ENCODE measurements at regions not wholly inside any gene's neighbourhood (a gene's known extent, or its start where the extent isn't known, plus 50 kb on each side); places are given as distances from the start of the nearest gene placed in this dataset.

DNA sequence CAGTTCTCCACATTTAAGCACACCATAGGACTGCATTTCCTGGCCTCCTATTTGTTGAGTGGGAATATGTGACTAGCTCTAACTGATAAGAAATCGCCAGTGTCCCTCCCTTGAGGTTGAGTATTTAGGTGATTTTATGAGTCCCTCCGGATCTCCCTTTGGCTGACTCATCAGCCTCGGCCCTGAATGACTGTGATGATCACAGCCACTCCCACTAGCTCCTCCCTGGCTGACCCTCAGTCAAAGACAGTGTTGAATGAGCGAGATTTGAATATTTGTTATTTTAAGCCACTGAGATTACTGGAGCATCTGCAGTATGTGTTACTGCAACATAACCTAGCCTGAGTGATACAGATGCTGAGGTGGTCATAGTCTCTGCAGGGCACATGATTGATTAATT, 515.3 kb downstream of the EPHB1 start:
- no peak for DNase-seq (ENCODE audit: low spot score)

DNA sequence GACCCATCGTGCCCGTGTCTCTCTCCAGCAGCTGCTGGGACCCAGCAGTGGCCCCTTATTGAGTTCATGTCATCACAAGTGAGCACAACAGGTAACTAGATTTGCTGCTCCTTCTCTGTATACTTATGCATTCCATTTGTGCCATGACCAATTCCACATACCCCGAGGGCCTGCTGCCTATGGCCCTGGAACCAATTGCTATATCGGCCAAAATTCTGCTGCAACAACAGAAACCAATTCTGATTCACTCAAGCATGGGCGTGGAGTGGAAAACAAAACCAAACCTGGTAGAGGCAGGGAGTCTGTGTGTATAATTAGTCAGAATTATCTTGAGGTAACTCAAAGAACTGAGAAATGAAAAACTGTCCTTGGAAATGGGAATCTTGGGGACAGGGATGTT, 516.6 kb downstream of the EPHB1 start:
- DNase-seq (ENCODE audit: low spot score) = no peak

GRCh38 chr3:135314237-135314636, 519.2 kb downstream of the EPHB1 start:
- no peak for DNase-seq (ENCODE audit: low spot score)

DNA sequence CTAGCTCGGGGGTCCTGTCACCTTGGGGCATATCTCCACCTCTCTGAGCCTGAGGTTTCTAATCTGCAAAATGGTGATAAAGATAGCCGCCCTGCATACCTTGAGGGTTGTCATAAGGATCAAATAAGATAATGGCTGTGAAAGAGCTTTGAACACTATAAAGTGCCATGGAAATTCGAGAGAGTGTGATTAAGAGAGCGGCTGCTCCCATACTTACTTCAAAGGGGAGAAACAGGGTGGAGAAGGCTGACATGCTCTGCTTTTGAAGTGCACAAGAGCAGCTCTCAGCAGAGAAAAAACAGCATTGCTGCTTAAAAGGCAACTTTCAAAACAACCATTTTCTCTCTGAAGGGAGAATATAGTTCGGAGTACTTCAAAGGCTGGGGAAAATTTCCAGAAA, 529.2 kb downstream of the EPHB1 start:
- DNase-seq (ENCODE audit: low spot score) = no peak

- no peak for DNase-seq (ENCODE audit: low spot score)
Observed at GRCh38 chr3:135325096-135325495, 530.0 kb downstream of the EPHB1 start.

DNA sequence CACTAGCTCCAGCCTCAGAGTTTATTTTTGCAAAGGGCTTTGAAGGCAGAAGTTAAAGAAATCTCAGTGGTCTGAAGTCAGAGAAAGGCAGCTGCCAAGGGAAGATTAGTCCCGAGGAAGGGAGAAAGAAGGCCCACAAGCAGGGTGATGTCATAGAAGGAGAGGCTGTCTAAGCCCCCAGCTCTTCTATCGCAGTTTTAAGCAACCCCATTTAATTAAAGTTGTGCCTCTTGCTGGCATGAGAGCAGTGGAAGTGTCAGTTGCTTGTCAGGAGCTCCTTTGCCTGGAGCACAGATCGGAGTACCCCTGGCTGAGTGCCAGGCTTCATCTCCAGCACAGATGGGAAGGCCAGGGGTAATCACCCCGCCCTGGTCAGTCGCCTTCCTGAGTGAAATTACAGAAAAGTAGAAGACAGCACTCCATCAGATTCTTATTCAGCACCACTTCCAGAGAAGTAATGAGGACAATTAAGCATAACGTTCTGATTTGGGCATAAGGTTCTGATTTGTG, 530.7 kb downstream of the EPHB1 start:
- DNase-seq (ENCODE audit: low spot score) = no peak

- DNase-seq (ENCODE audit: low spot score) = no peak
Observed at GRCh38 chr3:135326851-135327250, 531.8 kb downstream of the EPHB1 start.

GRCh38 chr3:135328036-135328435, 533.0 kb downstream of the EPHB1 start:
- no peak for DNase-seq (ENCODE audit: low spot score)

DNA sequence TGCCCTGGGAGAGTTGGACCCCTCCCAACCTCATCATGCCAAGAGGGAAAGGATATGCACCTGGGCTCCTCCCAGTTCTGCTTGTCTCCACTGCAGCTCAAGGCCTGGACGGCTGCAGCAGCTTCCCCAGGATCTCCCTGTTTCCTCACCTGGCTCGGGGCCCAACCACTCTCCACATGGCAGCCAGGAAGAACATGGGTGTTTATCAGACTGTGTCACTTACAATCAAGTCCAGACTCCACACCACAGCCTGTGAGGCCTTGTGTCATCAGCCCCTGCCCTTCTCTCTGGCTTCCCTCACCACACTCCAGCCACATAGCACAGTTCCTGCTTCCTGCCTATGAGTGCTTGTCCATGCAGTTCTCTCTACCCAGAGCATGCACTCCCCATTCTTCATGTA, 534.4 kb downstream of the EPHB1 start:
- no peak for DNase-seq (ENCODE audit: low spot score)

DNA sequence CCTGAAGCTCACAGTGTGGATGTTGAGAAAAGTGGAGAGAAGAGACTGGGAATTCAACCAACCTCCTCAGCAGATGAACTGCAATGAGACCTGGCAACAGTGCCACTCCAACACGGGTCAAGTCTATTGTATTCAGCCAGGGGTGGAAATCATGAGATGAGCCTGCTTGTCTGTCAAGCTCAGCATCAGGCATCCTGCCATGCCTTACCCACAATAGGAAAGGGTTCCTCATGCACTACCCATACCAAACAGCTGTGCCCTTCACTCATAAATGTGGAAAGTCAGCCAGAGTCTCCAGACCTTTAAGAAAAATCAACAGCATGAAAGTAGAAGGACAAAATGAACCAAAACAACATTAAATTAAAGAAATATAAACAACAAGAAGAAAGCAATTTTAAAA, 542.1 kb downstream of the EPHB1 start:
- DNase-seq (ENCODE audit: low spot score) = no peak

DNA sequence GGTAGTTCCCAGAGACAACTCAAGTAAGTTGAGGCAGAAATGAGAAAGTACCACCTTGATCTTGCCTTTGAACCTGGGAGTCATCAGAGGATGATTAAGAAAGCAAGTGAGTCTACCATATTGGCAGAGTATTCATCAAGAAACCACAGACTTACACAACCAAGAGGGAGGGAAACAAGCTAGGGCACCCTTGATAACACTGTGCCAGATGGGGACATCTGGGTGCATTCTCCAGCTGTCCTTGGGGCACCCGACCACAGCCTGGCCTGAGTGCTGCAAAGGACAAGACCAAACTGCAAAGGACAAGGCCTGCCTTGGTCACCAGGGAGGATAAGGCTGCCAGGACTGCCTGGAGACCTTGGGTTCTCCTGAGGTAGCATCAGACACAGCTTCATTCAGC, 553.6 kb downstream of the EPHB1 start:
- no peak for DNase-seq (ENCODE audit: low spot score)

DNA sequence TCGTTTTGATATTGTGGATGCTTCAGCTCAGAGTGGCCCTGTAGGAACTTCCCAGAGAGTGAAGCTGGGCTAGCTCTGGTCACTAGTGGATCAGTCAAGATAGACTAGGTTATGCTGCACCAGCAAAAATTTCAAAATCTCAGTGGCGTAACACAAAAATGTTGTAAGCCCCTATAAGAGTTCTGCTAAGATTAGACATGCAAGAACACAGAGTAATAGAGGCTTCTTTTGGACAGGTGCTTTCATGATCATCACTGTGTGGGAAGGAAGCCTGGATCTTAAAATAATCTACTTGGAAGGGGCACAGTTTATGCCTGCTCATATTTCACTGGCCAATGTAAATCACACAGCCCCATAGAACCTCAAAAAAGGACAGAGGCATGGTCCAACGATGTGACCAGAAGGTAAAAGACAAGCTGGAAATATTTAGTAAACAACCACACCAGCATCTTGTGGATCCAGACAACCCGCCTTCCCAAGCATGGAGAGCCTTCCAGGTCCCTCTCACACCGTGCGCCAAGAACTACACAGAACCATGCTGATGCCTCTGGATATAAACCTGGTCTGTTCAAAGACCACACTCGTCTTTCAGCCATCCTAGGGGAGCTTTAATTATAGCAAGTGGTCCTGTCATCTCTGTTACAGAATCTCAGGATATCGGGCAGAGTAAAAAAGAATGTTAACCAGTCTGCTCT, 554.3 kb downstream of the EPHB1 start:
- DNase-seq (ENCODE audit: low spot score) = no peak

- no peak for DNase-seq (ENCODE audit: low spot score)
Observed at GRCh38 chr3:135352213-135352612, 557.2 kb downstream of the EPHB1 start.

- no peak for DNase-seq (ENCODE audit: low spot score)
Observed at GRCh38 chr3:135362889-135363288, 567.8 kb downstream of the EPHB1 start.

GRCh38 chr3:135364676-135365075, 569.6 kb downstream of the EPHB1 start:
- DNase-seq (ENCODE audit: low spot score) = no peak

GRCh38 chr3:135366816-135367215, 571.8 kb downstream of the EPHB1 start:
- no peak for DNase-seq (ENCODE audit: low spot score)

DNA sequence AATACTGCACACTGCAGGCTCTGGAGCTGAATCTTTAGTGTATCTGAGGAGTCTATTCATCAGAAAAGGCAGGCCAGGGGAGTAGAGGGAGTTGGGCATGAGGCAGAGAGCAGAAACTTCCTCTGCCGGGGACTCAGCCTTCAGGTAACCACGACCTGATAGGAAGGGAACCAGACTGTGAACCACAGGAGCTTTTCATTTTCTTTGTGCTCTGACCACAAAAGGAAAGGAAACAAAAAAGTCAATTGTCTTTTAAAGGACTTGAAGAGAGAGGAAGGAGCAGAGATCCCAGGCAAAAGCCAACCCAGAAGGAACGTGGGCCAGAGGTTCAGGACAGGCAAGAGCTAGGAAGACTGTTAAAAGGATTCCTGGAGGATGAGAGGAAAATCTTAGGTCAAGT, 573.3 kb downstream of the EPHB1 start:
- DNase-seq (ENCODE audit: low spot score) = no peak

DNA sequence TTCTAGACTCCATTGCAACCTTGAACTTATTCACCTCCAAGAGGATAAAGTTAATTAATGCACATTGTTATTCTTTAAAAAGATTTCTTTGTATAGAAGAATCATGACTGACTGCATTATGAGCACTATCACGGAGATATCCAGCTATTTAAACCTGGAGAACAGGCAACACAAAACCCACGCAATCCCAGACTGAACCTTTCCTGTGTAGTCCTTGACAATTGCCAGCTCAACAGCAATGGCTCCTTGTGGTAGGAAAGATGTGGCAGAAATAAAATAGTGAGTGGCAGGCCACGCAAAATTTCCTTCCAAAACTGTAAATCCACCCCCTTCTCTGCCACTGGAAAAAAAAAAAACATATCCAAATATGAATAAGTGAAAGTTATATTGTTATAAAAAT, 573.7 kb downstream of the EPHB1 start:
- DNase-seq (ENCODE audit: low spot score) = no peak

DNA sequence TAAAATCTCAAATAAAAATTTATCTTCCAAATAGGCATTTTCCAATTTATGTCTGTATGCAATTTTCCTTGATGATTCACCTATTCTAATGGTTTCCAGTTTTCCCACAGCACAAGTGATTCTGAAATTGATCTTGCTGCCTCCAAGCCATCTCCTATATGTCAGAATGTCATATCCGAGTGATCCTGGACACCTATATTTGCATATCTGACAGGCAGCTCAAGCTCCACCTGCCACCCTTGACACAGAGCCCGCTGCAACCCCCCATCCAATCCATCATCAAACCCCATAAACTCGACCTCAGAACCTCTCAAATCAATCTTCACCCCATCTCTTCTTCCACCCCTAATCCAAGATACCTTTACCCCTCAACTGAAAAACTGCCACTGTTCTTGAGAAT, 579.5 kb downstream of the EPHB1 start:
- no peak for DNase-seq (ENCODE audit: low spot score)

DNA sequence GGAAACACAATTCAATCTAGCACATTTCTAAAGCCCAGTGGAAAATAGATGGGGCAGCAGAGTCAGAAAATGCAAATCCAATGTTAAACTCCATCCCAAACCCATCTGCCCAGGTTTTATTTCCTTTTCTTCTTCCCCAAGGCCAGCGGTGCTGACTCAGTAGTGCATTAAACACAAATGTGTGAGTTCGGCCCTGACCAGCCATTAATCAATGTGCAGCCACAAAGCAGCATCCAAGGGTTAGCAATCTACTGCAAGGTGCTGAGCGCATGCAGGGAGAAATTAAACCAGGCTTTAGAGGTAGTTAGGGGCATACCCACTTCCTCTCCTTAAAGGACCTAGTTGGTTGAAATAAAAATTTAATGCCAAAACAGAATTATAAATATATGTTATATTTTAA, 583.3 kb upstream of the PPP2R3A start:
- no peak for DNase-seq (ENCODE audit: low spot score)

- no peak for DNase-seq (ENCODE audit: low spot score)
Observed at GRCh38 chr3:135382621-135383020, 582.9 kb upstream of the PPP2R3A start.

DNA sequence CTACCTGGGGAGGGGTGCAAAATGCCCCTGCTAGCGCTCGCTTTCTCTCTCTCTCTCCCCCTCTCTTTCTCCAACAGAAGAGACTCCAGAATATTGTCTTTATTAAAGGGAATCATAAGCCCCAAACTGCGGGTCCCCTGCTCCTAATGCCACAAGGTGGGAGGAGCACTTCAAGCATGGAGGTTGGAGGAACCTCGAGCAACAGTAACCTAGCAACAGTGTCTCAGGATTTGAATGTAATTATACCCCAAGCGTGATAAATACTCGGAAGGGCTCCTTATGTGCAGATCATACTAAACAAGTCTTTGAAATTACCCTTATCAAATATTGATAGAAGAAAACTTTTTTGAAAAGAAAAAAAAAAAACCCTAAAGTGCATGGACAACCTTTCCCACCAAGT, 582.2 kb upstream of the PPP2R3A start:
- no peak for DNase-seq (ENCODE audit: low spot score)

GRCh38 chr3:135392151-135392550, 573.4 kb upstream of the PPP2R3A start:
- DNase-seq (ENCODE audit: low spot score) = no peak

DNA sequence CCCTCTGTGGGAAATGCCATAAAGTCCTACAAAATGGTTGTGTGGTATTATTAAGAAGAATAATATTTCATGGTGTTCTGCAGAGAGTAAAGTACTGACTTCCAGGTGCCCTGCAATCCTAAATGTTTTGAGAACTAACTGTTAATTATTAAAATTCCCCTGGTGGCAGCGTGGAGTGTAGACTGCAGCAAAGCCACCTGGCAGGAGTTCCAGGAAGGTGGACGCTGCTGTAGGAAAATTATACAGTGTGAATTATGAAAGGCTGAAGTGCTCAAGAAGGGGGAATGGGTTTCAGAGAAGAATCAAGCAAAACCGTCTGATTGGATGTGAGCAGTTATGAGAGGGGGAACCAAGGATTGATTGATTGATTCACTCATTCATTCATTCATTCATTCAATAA, 572.4 kb upstream of the PPP2R3A start:
- no peak for DNase-seq (ENCODE audit: low spot score)
